ENCODE measurements at regions not wholly inside any gene's neighbourhood (a gene's known extent, or its start where the extent isn't known, plus 50 kb on each side); places are given as distances from the start of the nearest gene placed in this dataset.
"Not testable (repeated sequence)": the region's sequence is repeated elsewhere in the genome, so short reads cannot be mapped to it uniquely, and the experiment has no call there.

GRCh38 chr13:67619351-67619994, 389.3 kb upstream of the PCDH9 start:
- no peak for DNase-seq

- DNase-seq = no peak
Measured at GRCh38 chr13:67614579-67614978, 384.4 kb upstream of the PCDH9 start.

- DNase-seq = no peak
Measured at GRCh38 chr13:67614013-67614412, 383.9 kb upstream of the PCDH9 start.

- DNase-seq = no peak
Measured at GRCh38 chr13:67588607-67589006, 358.5 kb upstream of the PCDH9 start.

GRCh38 chr13:67577361-67577760, 347.2 kb upstream of the PCDH9 start:
- no peak for DNase-seq

GRCh38 chr13:67574320-67575233, 344.4 kb upstream of the PCDH9 start:
- no peak for DNase-seq

GRCh38 chr13:67568205-67568604, 338.1 kb upstream of the PCDH9 start:
- no peak for DNase-seq

GRCh38 chr13:67557642-67558241, 327.6 kb upstream of the PCDH9 start:
- no peak for DNase-seq

GRCh38 chr13:67557118-67557517, 327.0 kb upstream of the PCDH9 start:
- no peak for DNase-seq

GRCh38 chr13:67554746-67555452, 324.8 kb upstream of the PCDH9 start:
- no peak for DNase-seq

- DNase-seq = no peak
Measured at GRCh38 chr13:67554286-67554685, 324.1 kb upstream of the PCDH9 start.

GRCh38 chr13:67549331-67549730, 319.2 kb upstream of the PCDH9 start:
- no peak for DNase-seq

GRCh38 chr13:67538906-67539305, 308.8 kb upstream of the PCDH9 start:
- no peak for DNase-seq

GRCh38 chr13:67520886-67521285, 290.8 kb upstream of the PCDH9 start:
- no peak for DNase-seq

- no peak for DNase-seq
Measured at GRCh38 chr13:67519356-67519755, 289.2 kb upstream of the PCDH9 start.

- DNase-seq = peak; percentile 37
Measured at GRCh38 chr13:67518785-67519184, 288.6 kb upstream of the PCDH9 start.

- DNase-seq = no peak
Measured at GRCh38 chr13:67515895-67516294, 285.8 kb upstream of the PCDH9 start.

- DNase-seq = no peak
Measured at GRCh38 chr13:67509018-67509417, 278.9 kb upstream of the PCDH9 start.

- not testable (repeated sequence) for DNase-seq
Measured at GRCh38 chr13:67508275-67508674, 278.1 kb upstream of the PCDH9 start.

- DNase-seq = no peak
Measured at GRCh38 chr13:67506407-67506806, 276.3 kb upstream of the PCDH9 start.

GRCh38 chr13:67505376-67505775, 275.2 kb upstream of the PCDH9 start:
- no peak for DNase-seq

GRCh38 chr13:67498948-67499347, 268.8 kb upstream of the PCDH9 start:
- no peak for DNase-seq

- DNase-seq = no peak
Measured at GRCh38 chr13:67493835-67494234, 263.7 kb upstream of the PCDH9 start.

Data from NCI-H345 (cell line).